Suppressor macrophage treated with lipopolysaccharide for 1 hour (primary cell): ENCODE measurements at regions not wholly inside any gene's neighbourhood (a gene's known extent, or its start where the extent isn't known, plus 50 kb on each side); places are given as distances from the start of the nearest gene placed in this dataset.

Experiments used
- DNase-seq, 3 donors: peaks; one replicate each; pipeline ENCODE4 v3.0.0-alpha.2; 2020 to 2022

- DNase-seq = no peak
Observed at GRCh38 chr6:54646069-54646950, 200.3 kb upstream of the FAM83B start.

- no peak for DNase-seq
Observed at GRCh38 chr6:54646951-54647664, 199.5 kb upstream of the FAM83B start.

GRCh38 chr6:54654381-54654780, 192.2 kb upstream of the FAM83B start:
- no peak for DNase-seq

- DNase-seq = no peak
Observed at GRCh38 chr6:54655162-54655561, 191.4 kb upstream of the FAM83B start.

- DNase-seq = no peak
Observed at GRCh38 chr6:54665278-54665677, 181.3 kb upstream of the FAM83B start.

- no peak for DNase-seq
Observed at GRCh38 chr6:54680531-54680930, 166.0 kb upstream of the FAM83B start.

GRCh38 chr6:54681267-54681666, 165.3 kb upstream of the FAM83B start:
- no peak for DNase-seq

- DNase-seq = no peak
Observed at GRCh38 chr6:54681987-54682386, 164.6 kb upstream of the FAM83B start.

GRCh38 chr6:54689620-54690019, 157.0 kb upstream of the FAM83B start:
- DNase-seq = no peak

- no peak for DNase-seq
Observed at GRCh38 chr6:54690596-54690995, 156.0 kb upstream of the FAM83B start.

- no peak for DNase-seq
Observed at GRCh38 chr6:54694928-54695532, 151.5 kb upstream of the FAM83B start.

- peak in 1 of 3 donors; percentile 15 for DNase-seq
Observed at GRCh38 chr6:54695815-54696214, 150.8 kb upstream of the FAM83B start.

GRCh38 chr6:54697424-54697823, 149.1 kb upstream of the FAM83B start:
- DNase-seq = no peak

- DNase-seq = peak; percentile 5 to 25 (median 20)
Observed at GRCh38 chr6:54698974-54699373, 147.6 kb upstream of the FAM83B start.

- DNase-seq = peak in 1 of 3 donors; percentile 7
Observed at GRCh38 chr6:54700158-54700557, 146.4 kb upstream of the FAM83B start.

- no peak for DNase-seq
Observed at GRCh38 chr6:54702772-54703171, 143.8 kb upstream of the FAM83B start.

- no peak for DNase-seq
Observed at GRCh38 chr6:54706391-54706790, 140.2 kb upstream of the FAM83B start.

GRCh38 chr6:54706844-54707605, 139.5 kb upstream of the FAM83B start:
- no peak for DNase-seq

GRCh38 chr6:54710456-54710855, 136.1 kb upstream of the FAM83B start:
- no peak for DNase-seq

- DNase-seq = no peak
Observed at GRCh38 chr6:54716010-54716409, 130.6 kb upstream of the FAM83B start.

GRCh38 chr6:54716877-54717276, 129.7 kb upstream of the FAM83B start:
- no peak for DNase-seq

GRCh38 chr6:54717849-54718455, 128.6 kb upstream of the FAM83B start:
- DNase-seq = peak; percentile 68 to 79 (median 72)
